HG02623 (cell line): ENCODE measurements at regions not wholly inside any gene's neighbourhood (a gene's known extent, or its start where the extent isn't known, plus 50 kb on each side); places are given as distances from the start of the nearest gene placed in this dataset.

Experiments used
- ATAC-seq: cut with Tn5 transposase; IDR thresholded peaks from one replicate; pipeline ENCODE4 v1.9.1; 2021; ENCODE audit warnings: moderate library complexity; ENCODE audit not compliant: unreplicated experiment

DNA sequence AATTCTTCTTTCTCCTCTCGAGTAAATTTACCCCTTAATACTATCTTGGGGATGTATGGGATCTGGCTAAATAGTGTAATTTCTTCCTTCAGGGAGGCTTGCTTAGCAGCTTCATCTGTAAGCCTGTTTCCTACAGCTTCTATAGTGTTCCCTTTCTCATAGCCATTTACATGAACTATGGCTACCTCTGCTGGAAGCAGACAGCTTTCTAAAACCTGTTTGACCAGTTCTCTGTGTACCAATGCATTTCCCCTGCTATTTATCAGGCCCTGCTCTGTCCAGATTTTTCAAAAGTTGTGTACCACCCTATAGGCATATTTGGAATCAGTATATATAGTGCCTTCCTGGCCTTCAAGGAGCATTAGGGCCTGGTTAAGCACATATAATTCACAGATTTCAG is 113.6 kb upstream of the PCDH9 start:
- ATAC-seq, result no peak

DNA sequence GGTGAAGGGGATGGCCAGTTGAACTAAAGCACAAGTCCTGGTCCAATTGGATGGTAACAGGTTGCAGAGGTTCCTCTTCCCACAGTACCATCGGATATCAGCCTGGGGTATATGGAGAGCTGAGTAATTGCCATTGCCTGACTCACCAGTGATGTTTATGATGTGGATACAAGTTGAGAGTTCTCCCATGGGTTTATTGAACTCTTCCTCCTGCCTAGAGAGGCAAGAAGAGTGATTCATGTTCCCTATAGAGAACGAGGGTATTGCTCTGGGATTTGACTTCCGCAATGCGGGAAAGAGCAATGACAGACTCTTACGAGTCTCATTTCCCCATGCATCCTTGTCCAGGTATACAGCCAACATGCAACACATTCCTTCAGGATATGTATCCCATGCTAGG is 111.3 kb upstream of the PCDH9 start:
- ATAC-seq, result no peak

DNA sequence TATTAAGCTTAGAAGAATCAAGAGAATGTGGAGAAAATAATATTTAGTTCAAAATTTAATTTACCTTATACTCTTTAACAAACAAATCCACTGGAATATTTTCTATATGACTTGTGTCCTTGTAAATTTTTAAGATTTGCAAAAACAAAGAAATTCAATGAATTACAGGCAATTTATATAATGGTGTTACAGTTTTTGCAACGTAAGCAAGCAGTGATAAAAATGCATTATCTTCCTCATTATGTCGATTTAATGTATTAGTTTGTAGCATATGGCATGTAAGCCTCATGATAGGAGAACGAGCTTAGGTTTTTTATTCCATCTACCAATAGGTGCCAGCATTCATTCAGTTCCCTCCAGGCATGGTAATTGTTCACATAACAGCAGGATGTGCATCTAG is 100.0 kb upstream of the PCDH9 start:
- ATAC-seq, result no peak

DNA sequence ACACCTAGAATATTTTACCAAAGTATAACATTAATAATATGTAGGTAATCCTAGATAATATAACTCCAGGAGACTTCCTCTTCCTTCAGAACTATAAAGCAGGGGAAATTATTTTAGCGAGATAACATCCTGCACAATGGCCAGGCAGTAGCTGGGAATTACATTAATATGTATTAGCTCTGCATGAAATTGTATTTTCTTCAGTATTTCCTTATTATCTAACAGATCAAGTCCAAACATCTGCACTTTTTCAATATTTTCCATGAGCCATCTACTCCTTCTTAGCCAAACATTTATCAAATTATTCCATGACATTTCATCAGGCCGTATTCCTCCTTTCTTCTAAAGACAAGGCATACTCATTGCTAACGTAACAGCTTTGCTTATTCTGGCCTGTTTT is 98.8 kb upstream of the PCDH9 start:
- ATAC-seq, result no peak

DNA sequence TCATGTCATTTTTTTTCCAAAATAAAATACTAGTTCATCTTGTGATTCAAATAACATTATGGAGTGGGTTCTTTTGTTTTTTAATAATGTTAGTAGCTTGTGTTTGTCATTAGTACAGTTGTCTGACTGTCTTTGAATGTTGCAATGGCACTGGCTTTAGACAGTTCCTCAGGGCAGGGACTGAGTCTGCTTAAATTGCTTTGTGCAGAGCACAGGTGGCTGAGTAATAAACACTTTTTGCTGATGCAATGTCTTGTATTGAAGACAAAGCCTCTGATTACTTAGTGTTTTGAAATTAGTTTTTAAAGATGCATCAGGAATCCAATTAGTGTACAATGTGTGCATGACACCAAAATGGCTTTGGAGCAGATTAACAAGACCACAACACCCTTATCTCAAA is 88.7 kb upstream of the PCDH9 start:
- no peak for ATAC-seq

DNA sequence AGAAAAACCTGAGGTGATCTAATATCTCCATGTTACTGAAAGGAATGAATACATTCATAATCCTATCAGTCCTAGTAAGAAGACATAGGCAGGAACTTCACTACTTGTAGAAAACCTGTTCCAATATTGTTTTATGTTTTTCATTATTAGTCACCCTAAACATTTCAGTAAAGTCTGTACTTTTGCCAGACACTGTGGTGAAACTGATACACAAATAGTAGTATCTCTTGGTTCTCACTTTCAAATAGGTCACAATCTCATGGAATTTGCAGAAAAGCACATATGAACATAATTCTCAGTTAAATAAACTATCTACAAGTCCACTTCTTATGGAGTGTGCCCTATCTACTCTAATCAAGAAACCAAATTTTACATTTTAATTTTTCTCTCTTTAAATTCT is 88.3 kb upstream of the PCDH9 start:
- ATAC-seq, result no peak

DNA sequence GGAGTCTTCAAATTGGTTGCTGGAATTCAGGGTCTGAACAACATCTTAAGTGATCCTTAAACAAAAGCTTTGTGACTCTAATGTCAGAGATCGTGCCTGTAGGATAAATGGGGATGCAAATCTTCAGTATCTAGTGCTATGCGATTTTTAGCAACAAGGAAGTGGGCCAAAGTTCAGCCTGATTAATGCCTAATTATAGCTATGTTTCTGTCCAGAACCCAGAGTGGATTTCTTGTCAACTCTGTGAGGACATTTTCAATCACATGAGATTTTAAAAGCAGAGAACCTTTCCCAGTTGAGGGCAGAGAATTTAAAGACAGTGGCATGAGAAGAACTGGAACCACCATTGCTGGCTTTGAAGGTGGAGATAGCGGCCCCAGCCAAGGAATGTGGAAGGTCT is 84.3 kb upstream of the PCDH9 start:
- ATAC-seq, result no peak

GRCh38 chr13:67308004-67308772 is 78.1 kb upstream of the PCDH9 start:
- no peak for ATAC-seq

- no peak for ATAC-seq
Measured at GRCh38 chr13:67306742-67307141, 76.6 kb upstream of the PCDH9 start.

DNA sequence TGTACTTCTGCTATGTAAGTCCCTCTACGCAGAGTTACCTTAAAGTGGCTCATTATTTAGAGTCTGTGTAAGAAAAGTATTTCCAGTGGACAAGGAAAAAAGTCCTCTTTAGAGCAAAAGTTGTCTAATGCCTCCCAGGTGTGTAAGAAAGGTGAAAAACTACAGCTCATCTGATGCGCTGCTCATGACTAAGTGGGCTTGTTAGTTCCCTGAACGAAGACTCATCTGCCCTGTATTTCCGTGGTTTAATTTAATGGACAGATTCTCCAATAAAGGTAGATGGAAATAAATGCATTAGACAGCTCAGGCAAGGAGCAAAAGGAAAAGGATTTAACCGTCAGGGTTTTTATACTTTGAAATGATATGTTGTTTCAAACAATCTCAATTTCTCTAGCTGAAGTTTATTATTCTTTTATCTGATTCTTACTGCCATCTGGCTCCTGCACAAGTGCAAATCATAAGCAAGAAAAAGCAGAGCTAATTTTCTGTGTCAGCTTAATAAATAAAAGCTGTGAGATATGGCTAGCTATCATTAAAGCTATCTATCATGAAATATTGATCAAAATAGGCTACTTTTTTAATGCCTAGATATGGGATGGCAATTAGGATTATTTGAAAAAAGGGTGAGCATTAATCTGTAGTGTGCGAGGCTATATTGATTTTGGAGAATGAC is 73.7 kb upstream of the PCDH9 start:
- ATAC-seq, result no peak

- ATAC-seq, result no peak
Measured at GRCh38 chr13:67299751-67300150, 69.6 kb upstream of the PCDH9 start.

- no peak for ATAC-seq
Measured at GRCh38 chr13:67299072-67299635, 69.0 kb upstream of the PCDH9 start.

DNA sequence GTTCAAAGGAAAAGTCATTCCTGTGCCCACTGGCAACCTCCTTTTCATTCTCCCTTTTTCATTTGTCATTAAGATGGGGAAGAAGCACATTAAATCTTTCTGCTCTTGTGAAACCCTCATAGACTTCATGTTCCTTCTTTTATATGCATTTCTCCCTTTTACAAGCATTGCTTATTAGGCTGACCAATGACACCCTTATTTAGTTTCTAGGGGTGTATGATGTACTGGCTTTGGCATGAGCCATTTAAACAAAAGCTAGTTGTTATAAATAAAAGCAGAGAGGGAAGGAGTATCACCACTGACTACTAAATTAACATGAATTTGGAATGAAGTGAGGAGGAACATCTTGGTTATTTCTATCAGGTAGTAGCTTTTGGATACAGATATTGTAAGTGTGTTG is 68.2 kb upstream of the PCDH9 start:
- no peak for ATAC-seq

DNA sequence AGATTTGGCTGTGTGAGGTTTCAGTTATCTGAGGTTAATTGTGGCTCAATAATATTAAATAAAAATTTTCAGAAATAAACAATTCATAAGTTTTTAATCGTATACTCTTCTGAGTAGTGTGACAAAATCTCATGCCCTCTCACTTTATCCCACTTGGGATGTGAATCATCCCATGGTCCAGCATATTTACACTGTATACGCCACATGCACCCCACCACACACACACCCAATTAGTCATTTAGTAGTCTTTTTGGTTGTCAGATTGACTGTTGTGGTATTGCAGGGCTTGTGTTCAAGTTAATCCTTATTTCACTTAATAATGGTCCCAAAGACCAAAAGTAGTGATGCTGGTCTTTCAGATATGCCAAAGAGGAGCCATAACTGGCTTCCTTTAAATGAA is 66.4 kb upstream of the PCDH9 start:
- ATAC-seq, result no peak

GRCh38 chr13:67292886-67293285 is 62.8 kb upstream of the PCDH9 start:
- no peak for ATAC-seq

GRCh38 chr13:67285611-67286010 is 55.5 kb upstream of the PCDH9 start:
- ATAC-seq, result no peak

- ATAC-seq, result no peak
Measured at GRCh38 chr13:67283637-67284036, 53.5 kb upstream of the PCDH9 start.

GRCh38 chr13:67281466-67281865 is 51.3 kb upstream of the PCDH9 start:
- no peak for ATAC-seq
